Epithelial cell of prostate (primary cell): ENCODE measurements at regions not wholly inside any gene's neighbourhood (a gene's known extent, or its start where the extent isn't known, plus 50 kb on each side); places are given as distances from the start of the nearest gene placed in this dataset.
"Not testable (repeated sequence)": the region's sequence is repeated elsewhere in the genome, so short reads cannot be mapped to it uniquely, and the experiment has no call there.

Experiments
- DNase-seq: peaks from one replicate; pipeline ENCODE4 v3.0.0-alpha.2; 2011; ENCODE audit warnings: low read depth, low spot score
- H3K27ac ChIP-seq: fragments of 450-650 bp; 2 replicates; pipeline ENCODE4 v1.5.1; 2017; ENCODE audit warnings: mild to moderate bottlenecking

DNA sequence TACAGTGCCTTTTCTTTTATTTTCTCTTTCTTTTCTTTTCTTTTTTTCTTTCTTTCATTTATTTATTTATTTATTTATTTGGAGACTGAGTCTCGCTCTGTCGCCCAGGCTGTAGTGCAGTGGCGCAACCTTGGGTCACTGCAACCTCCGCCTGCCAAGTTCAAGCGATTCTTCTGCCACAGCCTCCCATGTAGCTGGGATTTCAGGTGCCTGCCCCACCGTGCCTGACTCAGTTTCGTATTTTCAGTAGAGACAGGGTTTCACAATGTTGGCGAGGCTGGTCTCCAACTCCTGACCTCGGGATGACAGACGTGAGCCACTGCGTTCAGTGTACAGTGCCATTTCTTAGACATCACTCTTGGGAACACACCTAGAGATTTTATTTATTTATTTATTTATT lies 110.0 kb upstream of the ANKRD30BL start:
- not testable (repeated sequence) for H3K27ac ChIP-seq, DNase-seq

GRCh38 chr2:132272713-132273112 lies 111.0 kb upstream of the ANKRD30BL start:
- H3K27ac ChIP-seq, result no peak overlapping the region
- DNase-seq, result no peak

GRCh38 chr2:132273585-132273984 lies 111.8 kb upstream of the ANKRD30BL start:
- not testable (repeated sequence) for DNase-seq, H3K27ac ChIP-seq

DNA sequence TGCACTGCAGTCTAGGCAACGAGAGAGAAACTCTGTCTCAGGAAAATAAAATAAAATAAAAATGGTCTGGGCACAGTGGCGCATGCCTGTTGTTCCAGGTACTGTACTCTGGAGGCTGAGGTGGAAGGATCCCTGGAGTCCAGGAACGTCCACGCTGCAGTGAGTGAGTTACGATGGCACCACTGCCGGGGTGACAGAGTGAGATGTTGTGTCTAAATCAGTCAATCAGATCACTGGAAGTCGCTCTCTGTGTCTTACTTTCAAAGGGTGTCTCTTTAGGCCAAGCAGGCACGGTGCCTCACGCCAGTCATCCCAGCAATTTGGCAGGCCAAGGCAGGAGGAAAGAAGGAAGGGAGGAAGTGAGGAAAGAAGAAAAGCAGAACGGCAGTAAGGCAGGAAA lies 112.2 kb upstream of the ANKRD30BL start:
- no peak for DNase-seq
- no peak overlapping the region for H3K27ac ChIP-seq

GRCh38 chr2:132275396-132275795 lies 113.6 kb upstream of the ANKRD30BL start:
- no peak for DNase-seq
- H3K27ac ChIP-seq, result no peak overlapping the region

- H3K27ac ChIP-seq, result no peak overlapping the region
- no peak for DNase-seq
Measured at GRCh38 chr2:132276571-132276981, 114.8 kb upstream of the ANKRD30BL start.

GRCh38 chr2:132278267-132278666 lies 116.5 kb upstream of the ANKRD30BL start:
- DNase-seq, result no peak
- no peak overlapping the region for H3K27ac ChIP-seq

GRCh38 chr2:132279344-132279743 lies 117.6 kb upstream of the ANKRD30BL start:
- no peak for DNase-seq
- no peak overlapping the region for H3K27ac ChIP-seq

GRCh38 chr2:132279930-132280615 lies 118.3 kb upstream of the ANKRD30BL start:
- DNase-seq, result no peak
- no peak overlapping the region for H3K27ac ChIP-seq

DNA sequence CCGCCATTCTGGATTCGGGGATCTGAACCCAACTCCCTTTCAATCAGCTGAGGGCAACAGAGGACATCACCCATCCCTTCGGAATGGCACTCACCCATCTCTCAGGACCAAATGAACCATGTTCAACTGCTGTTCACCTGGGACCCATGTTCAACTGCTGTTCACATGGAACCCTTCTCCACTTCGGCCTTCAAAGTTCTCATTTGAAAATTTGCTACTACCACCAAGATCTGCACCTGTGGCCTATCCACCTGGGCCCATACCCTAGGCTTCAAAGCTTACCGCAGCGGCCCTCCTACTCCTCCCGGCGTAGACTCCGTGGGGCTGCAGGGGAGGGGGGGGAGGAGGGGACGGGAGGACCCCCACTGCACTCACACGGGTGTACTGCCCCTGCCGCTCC lies 119.2 kb upstream of the ANKRD30BL start:
- H3K27ac ChIP-seq, result no peak overlapping the region
- DNase-seq, result no peak

DNA sequence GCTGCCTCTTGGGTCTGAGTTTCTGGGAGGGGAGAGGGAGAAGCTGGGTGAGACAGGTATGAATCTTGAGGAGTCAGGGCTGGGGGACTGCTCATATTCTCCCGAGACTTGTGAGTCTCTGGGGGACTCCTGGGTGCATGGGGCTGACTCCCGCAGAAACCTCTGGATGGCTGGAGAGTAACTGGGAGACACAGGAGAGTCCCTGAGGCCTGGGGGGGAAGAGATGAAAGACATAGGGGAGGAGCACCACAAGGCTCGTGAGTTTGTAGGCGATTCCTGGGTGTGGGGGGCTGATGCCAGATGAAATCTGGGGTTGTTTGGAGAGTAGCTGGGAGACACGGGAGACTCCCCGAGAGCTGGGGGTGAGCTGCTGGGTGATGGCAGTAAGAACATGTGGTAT lies 120.4 kb upstream of the ANKRD30BL start:
- not testable (repeated sequence) for H3K27ac ChIP-seq, DNase-seq

DNA sequence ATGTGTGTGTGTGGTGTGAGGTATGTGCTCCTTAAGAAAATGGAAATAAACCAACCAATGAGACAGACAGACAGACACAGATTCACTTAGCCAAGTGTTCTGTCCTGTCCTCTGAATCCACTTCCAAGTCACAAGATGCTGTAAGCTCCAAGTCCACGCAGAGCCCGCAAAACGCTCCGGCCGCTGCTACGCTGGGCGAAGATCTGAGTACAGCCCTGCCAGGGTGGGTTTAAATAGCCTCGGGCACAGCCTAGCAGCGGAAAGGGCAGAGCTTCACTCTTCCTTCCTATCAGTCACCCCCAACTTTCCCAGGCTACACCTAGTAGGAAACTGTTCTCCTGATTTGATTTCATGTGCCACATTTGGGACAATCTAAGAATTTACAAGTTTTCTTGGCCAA lies 121.2 kb upstream of the ANKRD30BL start:
- H3K27ac ChIP-seq, result no peak overlapping the region
- no peak for DNase-seq

DNA sequence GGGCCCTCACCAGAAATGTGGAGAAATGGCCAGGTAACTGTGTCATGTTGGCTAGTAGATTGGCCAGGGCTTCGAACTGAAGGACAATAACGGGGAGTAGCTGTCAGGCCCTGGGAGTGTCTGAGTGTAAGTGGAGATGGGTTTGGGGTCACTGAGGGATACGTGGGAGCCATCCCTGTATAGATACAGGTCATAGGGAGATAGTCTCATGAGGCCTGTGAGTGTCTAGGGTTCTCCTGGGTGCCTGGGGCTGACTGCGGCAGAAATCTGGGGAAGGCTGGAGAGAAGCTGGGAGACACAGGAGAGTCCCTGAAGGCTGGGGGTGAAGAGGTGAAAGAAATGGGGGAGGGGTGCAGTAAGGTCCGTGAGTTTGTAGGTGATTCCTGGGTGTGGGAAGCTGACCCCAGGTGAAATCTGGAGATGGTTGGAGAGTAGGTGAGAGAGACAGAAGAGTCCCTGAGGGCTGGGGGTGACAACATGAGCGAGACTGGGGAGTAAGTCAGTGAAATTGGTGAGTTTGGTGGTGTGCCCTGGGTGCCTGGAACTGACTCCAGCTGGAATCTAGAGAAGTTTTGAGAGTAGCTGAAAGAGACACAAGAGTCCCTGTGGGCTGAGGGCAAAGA lies 124.6 kb upstream of the ANKRD30BL start:
- DNase-seq, H3K27ac ChIP-seq: not testable (repeated sequence)

GRCh38 chr2:132287910-132288309 lies 126.2 kb upstream of the ANKRD30BL start:
- not testable (repeated sequence) for DNase-seq, H3K27ac ChIP-seq

GRCh38 chr2:132289138-132289537 lies 127.4 kb upstream of the ANKRD30BL start:
- DNase-seq, H3K27ac ChIP-seq: not testable (repeated sequence)

GRCh38 chr2:132289812-132290211 lies 126.8 kb upstream of the GPR39 start:
- not testable (repeated sequence) for DNase-seq, H3K27ac ChIP-seq

DNA sequence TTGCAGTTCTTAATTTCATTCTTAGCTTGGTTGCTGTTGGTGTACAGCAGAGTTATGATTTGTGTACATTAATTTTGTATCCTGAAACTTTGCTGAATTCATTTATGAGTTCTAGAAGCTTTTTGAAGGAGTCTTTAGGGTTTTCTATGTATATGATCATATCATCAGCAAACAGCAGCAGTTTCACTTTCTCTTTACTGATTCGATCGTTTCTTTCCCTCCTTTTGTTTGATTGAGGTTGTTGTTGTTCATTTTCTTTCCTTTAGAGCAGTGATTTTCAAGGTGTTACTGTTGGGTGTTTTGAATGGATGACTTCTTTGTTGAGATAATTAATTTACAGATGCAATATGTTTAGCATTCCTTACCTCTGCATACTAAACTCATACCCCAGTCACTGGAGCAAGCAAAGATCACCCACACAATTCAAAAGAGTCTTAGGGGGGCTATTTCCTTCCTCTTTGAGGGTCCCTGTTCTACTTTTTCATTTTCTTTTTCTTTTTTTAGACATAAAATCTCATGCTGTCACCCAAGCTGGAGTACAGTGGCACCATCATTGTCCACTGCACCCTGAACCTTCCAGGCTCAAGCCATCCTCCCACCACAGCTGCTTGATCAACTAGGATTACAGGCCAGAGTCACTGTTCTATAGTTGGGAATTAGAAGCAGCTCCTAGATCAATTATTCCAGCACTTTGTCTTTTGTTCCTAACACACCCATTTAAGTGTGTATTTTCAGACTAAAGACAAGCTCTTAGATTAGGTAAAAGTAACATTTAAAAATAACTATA lies 115.8 kb upstream of the GPR39 start:
- not testable (repeated sequence) for H3K27ac ChIP-seq

GRCh38 chr2:132304661-132305380 lies 111.8 kb upstream of the GPR39 start:
- not testable (repeated sequence) for H3K27ac ChIP-seq, DNase-seq

More for the DNA sequence above, 115.8 kb upstream of the GPR39 start:
- not testable (repeated sequence) for DNase-seq

DNA sequence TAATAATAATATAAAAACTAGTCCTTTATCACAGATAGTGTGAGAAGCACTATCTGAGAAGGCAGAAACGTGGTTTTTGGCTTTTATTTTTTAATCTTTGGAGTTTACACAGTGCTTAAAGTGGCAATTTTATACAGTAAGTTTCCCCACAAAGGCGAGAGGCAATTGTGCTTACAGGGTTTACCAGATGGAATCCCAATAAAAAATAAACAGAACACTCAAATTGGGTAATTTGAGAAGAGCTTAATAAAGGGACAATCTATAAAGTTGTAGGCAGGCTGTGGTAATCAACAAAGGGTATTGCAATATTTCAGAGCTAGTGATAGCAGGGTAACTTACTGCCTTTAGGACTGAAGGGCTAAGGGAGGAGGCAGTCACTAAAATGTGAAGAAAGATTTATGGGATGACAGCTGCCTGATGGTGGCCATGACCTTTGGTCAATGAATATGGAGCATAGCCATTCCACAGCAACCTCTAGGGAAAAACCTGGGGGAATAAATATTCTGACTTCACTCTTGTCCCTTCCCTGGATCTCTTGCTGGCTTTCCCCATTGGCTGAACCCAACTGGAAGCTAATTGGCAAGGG lies 108.9 kb upstream of the GPR39 start:
- DNase-seq, H3K27ac ChIP-seq: not testable (repeated sequence)

GRCh38 chr2:132309203-132309602 lies 107.4 kb upstream of the GPR39 start:
- DNase-seq, result not testable (repeated sequence)

More at GRCh38 chr2:132309203-132309602, 107.4 kb upstream of the GPR39 start:
- H3K27ac ChIP-seq, result not testable (repeated sequence)
